NCI-H446 (cell line): ENCODE measurements at regions not wholly inside any gene's neighbourhood (a gene's known extent, or its start where the extent isn't known, plus 50 kb on each side); places are given as distances from the start of the nearest gene placed in this dataset.

Experiments
- DNase-seq, 2 experiments: peaks; one replicate each; lab custom pipeline; 2025; lab: John Stamatoyannopoulos, UW

GRCh38 chr1:112317611-112318062 lies 78.4 kb upstream of the CTTNBP2NL start:
- DNase-seq = no peak

GRCh38 chr1:112318263-112318662 lies 77.8 kb upstream of the CTTNBP2NL start:
- DNase-seq = no peak

- DNase-seq = no peak
These were observed 77.2 kb upstream of the CTTNBP2NL start for GRCh38 chr1:112318698-112319370.

GRCh38 chr1:112319371-112320040 lies 76.5 kb upstream of the CTTNBP2NL start:
- DNase-seq = no peak

GRCh38 chr1:112320058-112320457 lies 76.0 kb upstream of the CTTNBP2NL start:
- DNase-seq = no peak

GRCh38 chr1:112322018-112322417 lies 74.0 kb upstream of the CTTNBP2NL start:
- no peak for DNase-seq

- no peak for DNase-seq
These were observed 72.9 kb upstream of the CTTNBP2NL start for GRCh38 chr1:112322983-112323678.

GRCh38 chr1:112325504-112325903 lies 70.5 kb upstream of the CTTNBP2NL start:
- DNase-seq = no peak

- DNase-seq = no peak
These were observed 67.4 kb upstream of the CTTNBP2NL start for GRCh38 chr1:112328600-112328999.

GRCh38 chr1:112332176-112333150 lies 63.6 kb upstream of the CTTNBP2NL start:
- DNase-seq = no peak

GRCh38 chr1:112335351-112335750 lies 60.7 kb upstream of the CTTNBP2NL start:
- no peak for DNase-seq

- DNase-seq = peak in 1 of 2 experiments; percentile 55
These were observed 58.9 kb upstream of the CTTNBP2NL start for GRCh38 chr1:112337028-112337531.

GRCh38 chr1:112341986-112342385 lies 54.0 kb upstream of the CTTNBP2NL start:
- no peak for DNase-seq

GRCh38 chr1:112342558-112342957 lies 53.5 kb upstream of the CTTNBP2NL start:
- no peak for DNase-seq

- DNase-seq = no peak
These were observed 51.1 kb upstream of the CTTNBP2NL start for GRCh38 chr1:112344754-112345423.
